ENCODE measurements at regions not wholly inside any gene's neighbourhood (a gene's known extent, or its start where the extent isn't known, plus 50 kb on each side); places are given as distances from the start of the nearest gene placed in this dataset.

DNA sequence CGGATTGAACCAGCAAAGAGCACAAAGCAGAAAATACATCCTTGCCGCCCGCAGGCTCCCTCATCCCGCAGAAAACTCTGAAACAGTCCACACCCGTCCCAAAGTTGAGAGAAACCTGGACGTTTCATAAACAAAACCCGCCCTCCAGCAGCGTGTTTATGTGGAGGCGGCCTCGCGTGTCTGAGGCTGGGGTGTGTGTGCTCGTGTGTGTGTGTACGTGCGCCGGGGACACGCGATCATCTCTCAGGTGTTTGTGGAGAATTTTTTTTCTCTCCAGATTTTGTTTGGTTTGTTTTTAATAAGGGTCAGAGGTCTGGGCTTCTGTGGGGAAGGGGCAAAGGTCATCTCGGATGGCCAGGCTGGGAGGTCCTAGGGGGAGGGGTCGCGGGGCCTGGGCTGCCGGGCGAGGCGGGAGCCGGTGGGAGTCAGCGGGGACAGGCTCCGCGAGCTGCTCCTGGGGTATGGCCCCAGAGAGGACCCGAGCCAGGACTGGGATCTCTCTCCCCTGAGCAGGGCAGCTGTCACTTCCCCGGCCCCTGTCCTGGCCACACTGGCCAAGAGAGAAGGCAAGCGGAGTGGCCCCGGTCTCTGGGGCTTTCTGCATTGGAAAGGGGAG, 206.4 kb downstream of the C9orf50 start:
- no peak; the same call in 1 of the 2 replicates for TF ChIP-seq POLR2AphosphoS5 (IDR thresholded peaks at IDR 0.05; ENCODE audit: borderline replicate concordance, low read depth, low read length)
- TF ChIP-seq EZH2 (IDR thresholded peaks at IDR 0.05), result no peak
- no peak for TF ChIP-seq FOXP2 (optimal IDR thresholded peaks at IDR 0.05; ENCODE audit: control extremely low read depth, extremely low read length, insufficient read depth)
